Progenitor cell of endocrine pancreas (in vitro differentiated cells): ENCODE measurements at regions not wholly inside any gene's neighbourhood (a gene's known extent, or its start where the extent isn't known, plus 50 kb on each side); places are given as distances from the start of the nearest gene placed in this dataset.

Experiments used
- DNase-seq: peaks from one replicate; pipeline ENCODE4 v3.0.0; 2021; ENCODE audit warnings: low spot score; ENCODE audit not compliant: unreplicated experiment
- H3K27ac Mint-ChIP-seq: 2 replicates; pipeline ENCODE4 v1.8.0; 2021; ENCODE audit warnings: mild to moderate bottlenecking, moderate library complexity, mixed read lengths
- H3K27me3 Mint-ChIP-seq: 2 replicates; pipeline ENCODE4 v1.8.0; 2021; ENCODE audit warnings: mixed read lengths
- H3K36me3 Mint-ChIP-seq: 2 replicates; pipeline ENCODE4 v1.8.0; 2022; ENCODE audit warnings: mixed read lengths; ENCODE audit not compliant: insufficient read depth
- H3K4me1 Mint-ChIP-seq: 2 replicates; pipeline ENCODE4 v1.8.0; 2021; ENCODE audit warnings: low read depth, mixed read lengths
- H3K4me3 Mint-ChIP-seq: 2 replicates; pipeline ENCODE4 v1.8.0; 2021; ENCODE audit warnings: low read depth, mild to moderate bottlenecking, moderate library complexity, mixed read lengths
- H3K9me3 Mint-ChIP-seq: 2 replicates; pipeline ENCODE4 v1.8.0; 2021; ENCODE audit warnings: low read depth, mixed read lengths
- TF ChIP-seq, protein P1 (sequence below): fragments of 200-600 bp; sonication (generic); IDR thresholded peaks from one replicate; pipeline ENCODE4 v1.5.0; 2021; ENCODE audit warnings: antibody characterized with exemption, mild to moderate bottlenecking; ENCODE audit not compliant: unreplicated experiment

DNA sequence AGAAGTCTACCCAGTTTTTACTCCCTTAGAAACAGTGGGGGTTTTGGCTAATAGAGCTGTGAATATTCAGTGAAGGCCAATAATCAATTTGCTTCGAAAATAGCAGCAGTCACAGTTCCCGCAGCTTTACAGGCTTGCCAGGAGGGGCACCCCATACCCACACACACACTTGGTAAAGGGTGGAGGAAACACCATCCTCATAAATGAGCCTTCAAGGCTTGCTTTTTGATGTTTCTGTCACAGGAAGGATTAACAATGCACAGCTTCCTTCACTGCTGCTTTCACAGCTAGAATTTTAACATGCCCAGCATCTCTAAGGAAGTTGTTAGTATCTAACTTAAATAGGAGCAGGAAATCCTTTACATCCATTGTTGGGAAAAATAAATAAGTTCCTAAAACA lies 1247.5 kb upstream of the C9orf72 start:
- DNase-seq, result no peak
- Mint-ChIP-seq H3K9me3 (no peaks in the 10 kb centered on the region), H3K27me3 (no peaks in the 10 kb centered on the region), H3K36me3 (no peaks in the 10 kb centered on the region), H3K4me1 (peaks cover 8% of the 10 kb centered on the region), H3K4me3 (no peak overlapping the region), H3K27ac (no peak overlapping the region)
- TF ChIP-seq, protein P1, sequence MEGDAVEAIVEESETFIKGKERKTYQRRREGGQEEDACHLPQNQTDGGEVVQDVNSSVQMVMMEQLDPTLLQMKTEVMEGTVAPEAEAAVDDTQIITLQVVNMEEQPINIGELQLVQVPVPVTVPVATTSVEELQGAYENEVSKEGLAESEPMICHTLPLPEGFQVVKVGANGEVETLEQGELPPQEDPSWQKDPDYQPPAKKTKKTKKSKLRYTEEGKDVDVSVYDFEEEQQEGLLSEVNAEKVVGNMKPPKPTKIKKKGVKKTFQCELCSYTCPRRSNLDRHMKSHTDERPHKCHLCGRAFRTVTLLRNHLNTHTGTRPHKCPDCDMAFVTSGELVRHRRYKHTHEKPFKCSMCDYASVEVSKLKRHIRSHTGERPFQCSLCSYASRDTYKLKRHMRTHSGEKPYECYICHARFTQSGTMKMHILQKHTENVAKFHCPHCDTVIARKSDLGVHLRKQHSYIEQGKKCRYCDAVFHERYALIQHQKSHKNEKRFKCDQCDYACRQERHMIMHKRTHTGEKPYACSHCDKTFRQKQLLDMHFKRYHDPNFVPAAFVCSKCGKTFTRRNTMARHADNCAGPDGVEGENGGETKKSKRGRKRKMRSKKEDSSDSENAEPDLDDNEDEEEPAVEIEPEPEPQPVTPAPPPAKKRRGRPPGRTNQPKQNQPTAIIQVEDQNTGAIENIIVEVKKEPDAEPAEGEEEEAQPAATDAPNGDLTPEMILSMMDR, result peak; percentile 15

- no peaks in the 10 kb centered on the region for H3K27me3 Mint-ChIP-seq
- peaks cover 8% of the 10 kb centered on the region for H3K4me1 Mint-ChIP-seq
These were observed 1248.0 kb upstream of the C9orf72 start for GRCh38 chr9:28821240-28821639.

DNA sequence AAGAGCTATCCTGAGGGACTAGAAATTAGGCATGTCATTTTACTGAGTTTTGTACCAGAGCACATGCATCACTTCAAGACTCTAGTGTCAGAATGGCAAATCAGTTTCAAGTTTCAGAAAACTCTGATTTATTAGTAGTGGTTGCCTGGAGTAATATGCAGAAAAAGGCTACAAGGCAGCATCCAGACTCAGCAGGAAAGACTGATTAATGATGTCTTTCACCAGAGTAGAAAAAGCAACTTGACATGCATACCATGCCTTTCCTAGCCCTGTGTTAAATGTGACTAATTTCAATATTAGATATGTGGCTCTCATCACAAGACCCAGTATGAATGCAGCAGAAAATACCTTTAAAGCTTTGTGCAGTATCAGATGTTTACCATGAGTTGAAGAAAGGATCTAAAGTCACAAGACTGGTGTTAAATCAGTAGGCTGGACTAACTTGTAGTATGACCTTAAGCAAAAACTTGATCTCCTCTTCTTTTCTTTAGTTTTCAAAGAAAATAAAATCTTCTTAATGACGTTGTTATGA lies 1251.2 kb upstream of the C9orf72 start:
- H3K36me3 Mint-ChIP-seq, result no peaks in the 10 kb centered on the region
- no peaks in the 10 kb centered on the region for H3K9me3 Mint-ChIP-seq
- DNase-seq, result no peak
- H3K4me3 Mint-ChIP-seq, result no peak overlapping the region
- TF ChIP-seq, protein P1, result no peak
- peaks cover 6% of the 10 kb centered on the region for H3K4me1 Mint-ChIP-seq
- no peaks in the 10 kb centered on the region for H3K27me3 Mint-ChIP-seq
- no peak overlapping the region for H3K27ac Mint-ChIP-seq

More at GRCh38 chr9:28821240-28821639, 1248.0 kb upstream of the C9orf72 start:
- TF ChIP-seq, protein P1, result no peak
- no peaks in the 10 kb centered on the region for H3K9me3 Mint-ChIP-seq
- no peak overlapping the region for H3K27ac Mint-ChIP-seq
- no peaks in the 10 kb centered on the region for H3K36me3 Mint-ChIP-seq
- no peak for DNase-seq
- no peak overlapping the region for H3K4me3 Mint-ChIP-seq

DNA sequence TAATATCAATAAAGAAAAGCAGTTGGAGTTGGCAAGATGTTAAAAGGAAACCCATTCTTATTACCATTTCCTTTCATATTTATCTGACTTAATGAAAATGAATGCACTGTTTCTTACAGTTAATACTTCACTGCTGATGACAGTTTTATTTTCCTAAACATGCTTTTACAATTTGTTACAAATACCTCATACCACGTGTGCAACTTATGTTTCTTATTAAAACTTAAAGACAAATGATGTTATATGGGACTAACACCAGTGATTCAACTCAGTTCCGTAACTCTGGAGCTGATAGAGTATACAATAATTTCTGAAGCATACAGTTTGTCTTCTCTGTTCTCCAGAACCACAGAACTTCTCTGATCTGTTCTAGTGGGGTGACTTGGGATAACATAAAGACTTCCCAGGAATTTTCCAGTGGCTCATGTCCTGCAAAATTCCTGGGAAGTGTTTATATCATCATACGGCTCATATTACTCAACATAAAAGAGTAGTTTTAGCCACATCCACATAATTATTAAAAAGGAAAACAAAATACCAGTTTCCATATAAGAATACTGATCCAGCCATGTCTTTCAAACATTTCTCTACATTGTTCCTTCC lies 1259.0 kb upstream of the C9orf72 start:
- no peaks in the 10 kb centered on the region for H3K27me3 Mint-ChIP-seq
- H3K27ac Mint-ChIP-seq, result no peak overlapping the region
- H3K4me1 Mint-ChIP-seq, result no peaks in the 10 kb centered on the region
- TF ChIP-seq, protein P1, result no peak
- no peak overlapping the region for H3K4me3 Mint-ChIP-seq
- no peaks in the 10 kb centered on the region for H3K36me3 Mint-ChIP-seq
- no peaks in the 10 kb centered on the region for H3K9me3 Mint-ChIP-seq
- no peak for DNase-seq

DNA sequence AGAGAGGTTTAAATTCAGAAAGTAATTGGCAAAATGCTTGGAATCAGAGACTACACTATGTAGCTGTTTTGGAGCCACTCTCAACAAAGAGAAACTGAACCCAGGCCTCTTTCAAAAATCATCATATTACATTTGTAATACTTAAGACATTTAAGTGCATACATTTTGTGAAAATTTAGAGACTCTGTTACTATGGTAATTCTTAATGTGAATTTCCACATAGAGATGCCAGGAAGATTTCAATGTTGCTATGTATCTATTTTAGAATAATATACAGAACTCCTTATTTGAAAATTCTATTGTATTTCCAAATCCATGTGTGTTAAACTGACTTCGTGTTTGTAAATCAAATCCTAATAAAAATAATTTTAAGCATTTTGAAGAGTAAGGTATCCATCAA lies 1260.9 kb upstream of the C9orf72 start:
- H3K27me3 Mint-ChIP-seq, result no peaks in the 10 kb centered on the region
- DNase-seq, result no peak
- no peaks in the 10 kb centered on the region for H3K9me3 Mint-ChIP-seq
- TF ChIP-seq, protein P1, result no peak
- no peak overlapping the region for H3K27ac Mint-ChIP-seq
- no peak overlapping the region for H3K4me3 Mint-ChIP-seq
- no peaks in the 10 kb centered on the region for H3K4me1 Mint-ChIP-seq
- no peaks in the 10 kb centered on the region for H3K36me3 Mint-ChIP-seq
